Activated CD8-positive, alpha-beta T cell treated with anti-CD3 and anti-CD28 coated beads for 36 hours (primary cell): ENCODE measurements at regions not wholly inside any gene's neighbourhood (a gene's known extent, or its start where the extent isn't known, plus 50 kb on each side); places are given as distances from the start of the nearest gene placed in this dataset.

Source experiments
- ATAC-seq: fragments of 200-7000 bp; cut with Tn5 transposase; one replicate; pipeline ENCODE4 v1.10.0; 2021; ENCODE audit warnings: mild to moderate bottlenecking, moderate library complexity
- CTCF ChIA-PET: fragments of 350-600 bp; sonication (Branson Sonifier 250); formaldehyde crosslinking; loops from one replicate; lab custom pipeline; 2021; ENCODE audit warnings: antibody characterized with exemption; lab: Charles Lee
- POLR2A ChIA-PET: fragments of 350-600 bp; sonication (Branson Sonifier 250); formaldehyde crosslinking; loops from one replicate; lab custom pipeline; 2021; ENCODE audit warnings: antibody characterized with exemption; lab: Charles Lee
- DNase-seq: peaks from one replicate; pipeline ENCODE4 v3.0.0-alpha.2; 2020
- H3K27ac Mint-ChIP-seq: one replicate; pipeline ENCODE4 v1.8.0; 2021; ENCODE audit warnings: mild to moderate bottlenecking, mixed read lengths
- H3K27me3 Mint-ChIP-seq: one replicate; pipeline ENCODE4 v1.8.0; 2021; ENCODE audit warnings: mixed read lengths
- H3K36me3 Mint-ChIP-seq: one replicate; pipeline ENCODE4 v1.8.0; 2021; ENCODE audit warnings: low read depth, mixed read lengths
- H3K4me1 Mint-ChIP-seq: one replicate; pipeline ENCODE4 v1.8.0; 2021; ENCODE audit warnings: low read depth, mixed read lengths
- H3K4me3 Mint-ChIP-seq: one replicate; pipeline ENCODE4 v1.8.0; 2021; ENCODE audit warnings: mild to moderate bottlenecking, moderate library complexity, mixed read lengths
- H3K9me3 Mint-ChIP-seq: one replicate; pipeline ENCODE4 v1.8.0; 2021; ENCODE audit warnings: mixed read lengths
- CTCF ChIP-seq: fragments of 200-600 bp; IDR thresholded peaks from one replicate; pipeline ENCODE4 v1.8.0; 2022; ENCODE audit warnings: antibody characterized with exemption, mild to moderate bottlenecking
- intact Hi-C: fragments of 100-400 bp; cut with micrococcal nuclease; formaldehyde crosslinking; loops from one replicate; pipeline ENCODE4 v1.10.0; 2022

GRCh38 chr7:68518060-68518459, 1080.2 kb upstream of the AUTS2 start:
- no peak for TF ChIP-seq CTCF
- CTCF ChIA-PET: no interaction called here

GRCh38 chr7:68524126-68524525, 1074.1 kb upstream of the AUTS2 start:
- H3K27ac Mint-ChIP-seq: no peak overlapping the region
- no peaks in the 10 kb centered on the region for H3K36me3 Mint-ChIP-seq
- TF ChIP-seq CTCF: no peak
- peaks cover 25% of the 10 kb centered on the region for H3K9me3 Mint-ChIP-seq
- H3K27me3 Mint-ChIP-seq: no peaks in the 10 kb centered on the region
- DNase-seq: no peak
- no peaks in the 10 kb centered on the region for H3K4me1 Mint-ChIP-seq
- intact Hi-C loops: no loop called here
- H3K4me3 Mint-ChIP-seq: no peak overlapping the region
- ChIA-PET POLR2A (no interaction called here), CTCF (no interaction called here)
- no peak for ATAC-seq

More at GRCh38 chr7:68518060-68518459, 1080.2 kb upstream of the AUTS2 start:
- Mint-ChIP-seq H3K4me1 (no peaks in the 10 kb centered on the region), H3K27me3 (no peaks in the 10 kb centered on the region), H3K9me3 (peaks cover 20% of the 10 kb centered on the region), H3K27ac (no peak overlapping the region), H3K4me3 (no peak overlapping the region), H3K36me3 (no peaks in the 10 kb centered on the region)
- ATAC-seq (no peak), DNase-seq (no peak)
- POLR2A ChIA-PET: no interaction called here
- intact Hi-C loops: no loop called here

- no peaks in the 10 kb centered on the region for H3K4me1 Mint-ChIP-seq
- H3K9me3 Mint-ChIP-seq: peaks cover 18% of the 10 kb centered on the region
- H3K36me3 Mint-ChIP-seq: no peaks in the 10 kb centered on the region
- TF ChIP-seq CTCF: no peak
- H3K27me3 Mint-ChIP-seq: no peaks in the 10 kb centered on the region
- intact Hi-C loops: no loop called here
- POLR2A ChIA-PET: no interaction called here
- H3K27ac Mint-ChIP-seq: no peak overlapping the region
- CTCF ChIA-PET: no interaction called here
- DNase-seq (no peak), ATAC-seq (no peak)
- no peak overlapping the region for H3K4me3 Mint-ChIP-seq
Measured at GRCh38 chr7:68529221-68529620, 1069.1 kb upstream of the AUTS2 start.

GRCh38 chr7:68535266-68535665, 1063.0 kb upstream of the AUTS2 start:
- CTCF ChIA-PET: no interaction called here
- Mint-ChIP-seq H3K36me3 (no peaks in the 10 kb centered on the region), H3K4me3 (no peak overlapping the region), H3K9me3 (peaks cover 2% of the 10 kb centered on the region), H3K27me3 (no peaks in the 10 kb centered on the region), H3K27ac (no peak overlapping the region), H3K4me1 (no peaks in the 10 kb centered on the region)
- ATAC-seq (no peak), DNase-seq (no peak)
- POLR2A ChIA-PET: no interaction called here
- intact Hi-C loops: no loop called here
- TF ChIP-seq CTCF: no peak

GRCh38 chr7:68537051-68537773, 1061.1 kb upstream of the AUTS2 start:
- Mint-ChIP-seq H3K4me1 (no peaks in the 10 kb centered on the region), H3K27me3 (no peaks in the 10 kb centered on the region), H3K9me3 (peaks cover 5% of the 10 kb centered on the region), H3K4me3 (no peak overlapping the region), H3K36me3 (no peaks in the 10 kb centered on the region), H3K27ac (no peak overlapping the region)
- TF ChIP-seq CTCF: no peak
- no peak for ATAC-seq
- ChIA-PET CTCF (no interaction called here), POLR2A (no interaction called here)
- intact Hi-C loops: no loop called here
- no peak for DNase-seq
